GM18867 (cell line): ENCODE measurements at regions not wholly inside any gene's neighbourhood (a gene's known extent, or its start where the extent isn't known, plus 50 kb on each side); places are given as distances from the start of the nearest gene placed in this dataset.
A peak's percentile ranks its signal among the peaks of the same experiment; 100 is the strongest.

Source experiments
- ATAC-seq: cut with Tn5 transposase; IDR thresholded peaks from one replicate; pipeline ENCODE4 v1.9.1; 2021; ENCODE audit warnings: mild to moderate bottlenecking, moderate library complexity; ENCODE audit not compliant: unreplicated experiment

- no peak for ATAC-seq
Observed at GRCh38 chr4:119933606-119934005, 133.0 kb downstream of the MAD2L1 start.

GRCh38 chr4:119932277-119932676 lies 134.4 kb downstream of the MAD2L1 start:
- no peak for ATAC-seq

- no peak for ATAC-seq
Observed at GRCh38 chr4:119930546-119930945, 136.1 kb downstream of the MAD2L1 start.

DNA sequence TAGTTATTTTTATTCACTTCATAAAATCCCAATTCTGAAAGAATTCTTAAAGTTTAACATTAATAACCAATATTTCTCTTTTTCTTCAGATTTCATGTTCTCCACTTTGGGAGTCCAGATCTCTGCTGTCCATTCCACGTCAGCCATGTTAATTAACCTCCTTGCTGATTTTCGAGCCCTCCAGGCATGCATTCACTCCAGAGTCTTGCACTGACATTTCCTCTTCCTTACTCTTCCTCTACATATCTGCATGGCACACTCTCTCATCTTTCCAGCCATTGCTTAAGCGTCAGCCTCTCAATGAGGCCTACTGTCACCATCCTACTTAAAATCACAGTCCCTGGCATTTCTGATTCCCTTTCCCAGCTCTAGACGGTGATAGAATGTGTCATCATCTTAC lies 144.8 kb downstream of the MAD2L1 start:
- ATAC-seq: no peak

DNA sequence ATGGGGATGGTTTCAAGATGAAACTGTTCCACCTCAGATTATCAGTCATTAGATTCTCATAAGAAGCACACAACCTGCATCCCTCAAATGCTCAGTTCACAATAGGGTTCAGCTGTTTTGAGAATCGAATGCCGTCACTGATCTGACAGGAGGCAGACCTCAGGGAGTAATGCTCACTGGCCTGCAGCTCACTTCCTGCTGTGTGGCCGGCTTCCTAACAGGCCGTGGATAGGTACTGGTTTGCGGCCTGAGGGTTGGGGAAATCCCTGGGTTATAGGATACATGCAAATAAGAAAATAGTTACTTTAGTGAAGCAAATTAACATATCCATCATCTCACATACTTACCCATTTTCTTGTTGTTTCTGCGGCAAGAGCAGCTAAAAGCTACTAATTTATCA lies 160.4 kb downstream of the MAD2L1 start:
- ATAC-seq: no peak

- no peak for ATAC-seq
Observed at GRCh38 chr4:119898211-119898610, 168.4 kb downstream of the MAD2L1 start.

DNA sequence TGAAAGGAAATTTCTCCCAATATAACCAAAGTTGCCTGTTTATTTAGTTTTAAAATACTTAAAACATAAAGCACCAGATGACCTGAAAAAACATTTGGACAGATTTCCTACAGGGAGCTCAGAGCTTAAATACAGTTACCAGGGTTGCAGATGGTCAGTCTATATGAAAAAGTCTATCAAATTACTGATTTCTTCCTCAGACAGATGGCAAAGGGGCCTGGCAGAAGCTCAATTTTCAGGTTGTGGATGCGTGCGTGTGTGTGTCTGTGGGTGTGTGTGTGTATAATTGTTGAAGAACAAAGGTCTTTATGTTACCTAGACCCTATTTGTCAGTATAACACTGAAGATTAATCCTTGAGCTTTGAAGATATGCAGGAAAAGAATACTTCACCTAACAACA lies 169.4 kb downstream of the MAD2L1 start:
- ATAC-seq: no peak

GRCh38 chr4:119894650-119895208 lies 171.9 kb downstream of the MAD2L1 start:
- ATAC-seq: no peak

- ATAC-seq: no peak
Observed at GRCh38 chr4:119873794-119874325, 192.8 kb downstream of the MAD2L1 start.

- ATAC-seq: peak; percentile 40
Observed at GRCh38 chr4:119873132-119873531, 193.5 kb downstream of the MAD2L1 start.

DNA sequence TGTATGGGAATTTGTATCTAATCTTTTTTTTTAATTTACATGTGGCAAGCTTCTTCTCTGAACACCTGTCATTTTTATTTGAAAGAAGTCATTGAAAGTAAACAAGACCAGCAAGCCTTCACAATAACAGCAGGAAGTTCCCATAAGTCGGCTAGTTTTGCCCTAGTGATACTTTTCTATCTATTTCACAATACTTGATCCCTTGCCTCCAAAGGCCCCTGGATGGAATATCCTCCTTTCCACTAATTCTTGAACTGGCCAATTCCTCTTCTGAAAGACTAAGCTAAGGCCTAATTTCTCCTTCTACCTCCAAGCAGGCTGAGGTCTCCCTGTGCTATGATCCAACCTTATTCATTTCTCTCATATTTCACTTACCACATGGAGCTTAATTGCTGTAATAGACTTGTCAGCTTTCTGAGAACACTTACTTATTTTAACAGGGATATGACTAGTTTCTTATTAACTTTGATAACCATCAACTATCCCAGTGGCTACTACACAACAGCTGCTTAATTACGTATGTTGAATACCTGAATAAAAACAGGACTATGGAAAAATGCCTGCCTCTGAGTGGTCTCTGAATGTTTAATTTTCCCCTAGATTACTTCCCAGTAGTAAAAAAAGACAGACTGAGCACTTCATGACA lies 194.2 kb downstream of the MAD2L1 start:
- ATAC-seq: no peak

DNA sequence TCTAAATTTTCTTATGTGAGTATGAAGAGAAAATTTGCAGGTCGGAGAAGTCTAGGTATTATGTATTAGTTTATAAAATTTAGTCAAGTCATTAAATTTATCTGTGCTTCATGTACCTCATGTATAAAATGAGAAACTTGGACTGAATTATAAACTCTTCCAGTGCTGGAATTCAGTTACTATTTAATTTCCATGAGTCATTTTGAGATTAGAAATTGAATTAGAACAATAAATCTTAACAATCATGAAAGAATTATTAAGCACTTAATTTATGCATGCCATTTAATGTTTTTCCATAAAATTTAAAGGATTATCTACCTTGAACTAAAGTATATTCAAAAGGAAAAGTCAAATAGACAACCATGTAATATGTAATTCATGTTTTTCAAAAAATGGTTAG lies 195.8 kb downstream of the MAD2L1 start:
- ATAC-seq: no peak

DNA sequence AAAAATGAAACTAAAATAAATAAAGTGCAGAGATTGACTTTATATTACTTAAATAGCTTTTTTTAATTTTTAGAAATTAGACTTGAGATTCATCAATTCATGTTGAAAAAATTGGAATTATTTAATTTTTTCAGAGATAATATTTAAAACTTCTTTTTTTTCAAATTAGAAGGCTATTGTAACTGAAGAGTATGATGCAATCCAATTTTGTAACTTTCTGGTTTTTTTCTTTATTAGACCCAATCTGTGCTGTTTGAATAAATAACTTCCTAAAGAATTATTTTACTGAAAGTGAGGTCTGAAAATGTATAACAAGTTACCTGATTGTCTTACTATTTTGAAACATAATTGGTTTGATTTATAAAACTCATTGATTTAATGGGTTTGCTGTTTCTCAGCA lies 200.9 kb downstream of the MAD2L1 start:
- ATAC-seq: no peak

GRCh38 chr4:119865389-119865788 lies 201.3 kb downstream of the MAD2L1 start:
- ATAC-seq: no peak

DNA sequence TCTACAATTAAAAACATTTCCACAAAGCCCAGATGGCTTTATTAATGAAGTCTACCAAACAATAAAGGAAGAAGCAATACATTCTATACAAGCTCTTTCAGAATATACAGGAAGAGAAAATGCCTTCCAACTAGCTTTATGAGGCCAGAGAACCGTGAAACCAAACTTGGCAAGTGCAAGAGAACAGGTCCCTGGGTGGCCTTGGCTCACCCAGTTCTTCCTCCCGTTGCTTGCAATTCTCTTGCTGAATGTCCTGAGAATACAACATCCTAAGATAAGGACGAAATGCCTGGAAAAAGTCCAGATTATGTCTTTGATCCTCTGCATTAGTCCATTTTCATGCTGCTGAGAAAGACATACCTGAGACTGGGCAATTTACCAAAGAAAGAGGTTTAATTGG lies 204.9 kb downstream of the MAD2L1 start:
- no peak for ATAC-seq

DNA sequence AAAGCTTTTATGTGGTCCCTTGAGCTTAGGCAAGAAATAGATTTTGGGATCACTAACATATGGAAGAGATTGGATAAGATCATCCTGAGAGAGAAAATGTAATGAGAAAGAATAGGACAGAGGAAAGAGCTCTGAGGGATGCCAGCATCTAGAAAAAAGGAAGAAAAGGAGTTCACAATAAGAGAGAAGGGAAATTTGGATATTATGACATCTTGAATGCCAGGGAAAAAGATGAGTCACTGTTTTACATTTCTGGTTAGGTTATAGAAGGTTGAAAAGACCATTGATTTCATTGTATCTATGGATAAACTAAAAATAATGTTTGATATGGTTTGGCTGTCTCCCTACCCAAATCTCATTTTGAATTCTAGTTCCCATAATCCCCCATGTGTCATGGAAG lies 208.5 kb downstream of the MAD2L1 start:
- no peak for ATAC-seq

GRCh38 chr4:119854364-119854763 lies 212.3 kb downstream of the MAD2L1 start:
- ATAC-seq: no peak

- no peak for ATAC-seq
Observed at GRCh38 chr4:119851649-119852048, 215.0 kb downstream of the MAD2L1 start.

DNA sequence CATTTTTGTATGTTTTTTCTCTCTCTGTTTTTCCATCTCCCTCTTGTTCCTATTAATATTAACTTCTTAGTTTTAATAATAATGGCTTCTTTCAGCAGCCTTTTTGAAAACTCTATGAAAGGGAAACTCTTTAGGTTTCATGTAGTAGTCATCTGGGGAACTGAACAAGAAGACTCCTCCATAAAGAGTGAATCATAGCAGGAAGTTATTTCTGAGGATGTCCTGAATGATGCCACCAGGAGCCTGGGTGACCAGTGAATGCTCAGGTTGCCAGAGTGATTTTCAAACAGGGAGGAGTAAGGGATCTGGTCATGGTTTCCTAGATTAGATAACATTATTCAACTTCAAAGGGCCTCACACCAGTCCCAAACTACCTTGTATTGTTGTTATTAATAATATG lies 212.8 kb upstream of the PDE5A start:
- ATAC-seq: no peak

- no peak for ATAC-seq
Observed at GRCh38 chr4:119835613-119835910, 207.0 kb upstream of the PDE5A start.

DNA sequence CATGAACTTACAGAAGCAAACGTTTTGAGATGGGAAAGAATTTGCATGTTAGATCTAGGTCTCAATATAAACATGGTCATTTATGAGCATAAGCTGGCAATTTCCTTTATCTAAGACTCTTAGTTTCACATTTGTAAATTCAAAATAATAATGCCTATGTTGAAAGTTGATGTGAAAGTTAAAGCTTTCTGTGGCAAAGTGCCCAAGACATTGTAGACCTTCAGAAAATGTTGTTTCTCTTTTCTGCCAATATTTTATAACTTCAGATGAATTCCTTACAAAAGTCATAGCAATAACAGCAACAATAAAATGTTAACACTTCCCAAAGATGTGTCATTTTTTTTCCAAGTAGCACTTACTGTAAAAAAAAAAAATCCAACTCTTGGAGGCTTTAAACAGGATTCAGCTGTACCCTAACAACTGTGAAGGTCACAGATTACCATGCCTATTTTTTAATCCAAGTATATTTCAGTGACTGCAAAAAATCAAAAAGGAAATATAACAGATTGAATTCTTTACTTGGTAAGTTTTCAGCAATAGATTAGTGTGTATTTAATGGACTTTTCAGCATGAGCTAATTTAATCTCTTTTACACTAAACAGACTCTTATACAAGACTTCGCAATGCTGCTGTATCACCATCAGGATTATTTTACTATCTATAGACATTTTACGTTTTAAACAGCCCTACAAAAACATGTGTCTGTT lies 206.5 kb upstream of the PDE5A start:
- ATAC-seq: no peak

DNA sequence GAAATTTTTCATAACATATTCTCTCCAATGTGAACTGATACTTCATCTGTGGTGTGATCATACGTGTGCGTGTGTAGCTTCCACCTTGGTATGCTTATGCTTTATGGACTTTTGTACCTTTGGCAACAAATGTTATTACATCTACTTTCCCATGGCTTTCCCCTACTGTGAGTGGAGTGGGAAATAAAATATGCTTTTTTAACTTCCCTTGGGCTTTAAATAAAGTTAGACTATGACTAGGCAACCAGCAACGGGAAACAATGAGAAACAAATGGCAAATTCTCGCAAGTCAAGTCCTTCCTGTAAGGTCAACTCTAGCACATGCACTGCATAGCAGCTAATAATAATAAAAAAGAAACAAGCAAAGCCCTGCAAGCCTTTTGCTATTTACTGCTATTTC lies 205.0 kb upstream of the PDE5A start:
- ATAC-seq: no peak
